Astrocyte of the spinal cord (primary cell): ENCODE measurements at regions not wholly inside any gene's neighbourhood (a gene's known extent, or its start where the extent isn't known, plus 50 kb on each side); places are given as distances from the start of the nearest gene placed in this dataset.

Source experiments
- DNase-seq: peaks from one replicate; pipeline ENCODE4 v3.0.0; 2011; ENCODE audit warnings: low read depth, low spot score
- H3K4me3 ChIP-seq: 2 replicates; pipeline ENCODE4 v1.5.1; 2011; ENCODE audit warnings: low read depth, mild to moderate bottlenecking, low read length, moderate library complexity
- CTCF ChIP-seq: IDR thresholded peaks from 2 replicates; pipeline ENCODE4 v1.5.1; 2012; ENCODE audit warnings: low read depth, mild to moderate bottlenecking, low read length, inconsistent platforms
- in situ Hi-C: cut with HindIII; loops from 2 replicates; pipeline ENCODE4 v1.10.0; 2017; ENCODE audit warnings: low sequenced_read_pairs

GRCh38 chr6:117169064-117169665 is 96.2 kb upstream of the VGLL2 start:
- in situ Hi-C loops = no loop called here
- TF ChIP-seq CTCF = no peak
- no peak overlapping the region for H3K4me3 ChIP-seq
- DNase-seq = no peak

- TF ChIP-seq CTCF = no peak
- no peak for DNase-seq
- in situ Hi-C loops = no loop called here
- no peak overlapping the region for H3K4me3 ChIP-seq
These were observed 95.5 kb upstream of the VGLL2 start for GRCh38 chr6:117169781-117170281.

DNA sequence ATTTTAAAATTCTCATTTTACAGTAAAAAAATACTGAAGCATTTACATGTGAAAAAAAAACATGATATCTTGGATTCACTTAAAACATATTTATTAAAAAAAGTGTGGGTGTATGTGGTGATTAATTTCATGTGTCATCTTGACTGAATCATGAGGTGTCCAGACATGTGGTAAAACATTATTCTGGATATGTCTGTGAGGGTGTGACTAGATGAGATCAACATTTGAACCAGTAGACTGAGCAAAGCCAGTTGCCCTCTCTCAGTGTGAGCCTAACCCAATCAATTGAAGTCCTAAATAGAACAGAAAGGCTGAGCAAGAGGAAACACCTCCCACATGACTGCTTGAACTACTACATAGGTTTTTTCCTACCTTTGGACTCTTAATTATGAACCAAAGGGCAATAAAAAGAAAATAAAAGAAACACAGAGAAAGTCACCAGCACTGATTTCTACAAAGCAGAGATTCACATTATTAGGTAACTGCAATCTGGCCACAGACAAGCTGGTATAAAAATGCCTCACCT is 90.5 kb upstream of the VGLL2 start:
- in situ Hi-C loops = no loop called here
- TF ChIP-seq CTCF = no peak
- no peak overlapping the region for H3K4me3 ChIP-seq
- no peak for DNase-seq

DNA sequence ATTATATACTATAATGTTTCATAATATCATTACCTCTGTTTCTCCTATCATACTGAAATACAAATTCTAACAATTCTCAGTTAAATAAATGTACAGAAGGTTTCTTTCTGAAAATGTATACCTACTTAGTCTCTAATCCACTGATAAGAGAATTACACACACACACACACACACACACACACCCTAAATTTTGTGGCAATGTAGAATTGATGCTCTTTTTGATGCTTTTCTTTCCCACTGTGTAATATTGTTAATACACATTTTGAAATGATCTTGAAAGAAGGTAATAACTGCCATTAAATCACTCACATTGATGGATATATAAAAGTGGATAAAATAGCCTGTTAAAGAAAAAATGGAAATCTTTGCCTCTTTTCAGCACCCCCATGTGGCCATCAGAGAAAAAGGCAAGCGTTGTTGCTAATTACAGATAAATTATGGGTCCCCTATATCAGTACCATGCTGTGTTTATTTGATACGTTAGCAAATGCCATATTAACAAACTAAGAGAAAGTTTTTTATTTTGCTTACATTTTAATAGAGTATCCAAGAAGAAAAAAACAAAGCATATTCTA is 76.6 kb upstream of the VGLL2 start:
- in situ Hi-C loops = no loop called here
- TF ChIP-seq CTCF = peak; percentile 51
- DNase-seq = no peak

DNA sequence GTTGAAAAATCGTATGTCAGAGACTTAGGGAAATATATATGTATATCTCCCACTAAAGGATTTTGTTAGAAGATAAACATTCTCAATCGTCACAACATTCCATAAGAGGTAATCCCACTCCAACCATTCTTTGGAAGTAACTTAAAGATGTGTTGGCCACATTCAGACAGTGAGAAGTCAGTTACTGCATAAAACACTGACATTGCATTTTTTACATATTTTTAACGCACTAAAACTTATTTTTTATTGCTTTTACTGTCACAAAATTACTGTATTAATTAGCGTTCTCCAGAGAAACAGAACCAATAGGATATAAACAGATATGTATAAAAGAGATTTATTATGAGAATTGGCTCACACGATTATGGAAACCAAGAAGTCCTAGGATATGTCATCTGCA is 74.3 kb upstream of the VGLL2 start:
- DNase-seq = no peak
- TF ChIP-seq CTCF = no peak
- no peak overlapping the region for H3K4me3 ChIP-seq
- in situ Hi-C loops = no loop called here

More for the DNA sequence above, 76.6 kb upstream of the VGLL2 start:
- H3K4me3 ChIP-seq = no peak overlapping the region

DNA sequence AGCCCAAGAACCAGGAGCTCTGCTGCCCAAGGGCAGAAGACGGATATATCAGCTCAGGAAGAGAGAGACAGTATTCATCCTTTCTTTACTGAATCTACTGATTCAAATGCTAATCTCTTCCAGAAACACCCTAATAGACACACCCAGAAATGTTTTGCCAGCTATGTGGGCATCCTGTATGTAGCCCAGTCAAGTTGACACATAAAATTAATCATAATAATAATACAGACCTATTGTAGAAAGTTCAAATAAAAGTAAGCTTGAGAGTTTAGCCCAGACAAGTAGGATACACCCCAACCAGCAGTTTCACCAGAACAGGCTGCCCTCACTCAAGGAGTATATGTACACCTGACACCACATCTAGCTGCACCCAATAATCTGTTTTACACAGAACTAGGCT is 73.9 kb upstream of the VGLL2 start:
- no peak for TF ChIP-seq CTCF
- H3K4me3 ChIP-seq = no peak overlapping the region
- DNase-seq = no peak
- in situ Hi-C loops = no loop called here
